LHCN-M2 (cell line): ENCODE measurements at regions not wholly inside any gene's neighbourhood (a gene's known extent, or its start where the extent isn't known, plus 50 kb on each side); places are given as distances from the start of the nearest gene placed in this dataset.
"Not testable (repeated sequence)": the region's sequence is repeated elsewhere in the genome, so short reads cannot be mapped to it uniquely, and the experiment has no call there.

Source experiments
- DNase-seq: peaks from one replicate; pipeline ENCODE4 v3.0.0-alpha.2; 2012; ENCODE audit warnings: low read depth

- no peak for DNase-seq
These were observed 51.2 kb upstream of the PRR5 start for GRCh38 chr22:44650806-44651205.

GRCh38 chr22:44648821-44649565 is 53.0 kb upstream of the PRR5 start:
- DNase-seq: peak; percentile 64

GRCh38 chr22:44648085-44648820 is 53.8 kb upstream of the PRR5 start:
- DNase-seq: peak; percentile 22

- DNase-seq: no peak
These were observed 54.9 kb upstream of the PRR5 start for GRCh38 chr22:44647141-44647540.

GRCh38 chr22:44646668-44647067 is 55.3 kb upstream of the PRR5 start:
- no peak for DNase-seq

- DNase-seq: no peak
These were observed 55.9 kb upstream of the PRR5 start for GRCh38 chr22:44646141-44646540.

GRCh38 chr22:44645531-44645930 is 56.5 kb upstream of the PRR5 start:
- no peak for DNase-seq

GRCh38 chr22:44645083-44645482 is 56.9 kb upstream of the PRR5 start:
- DNase-seq: no peak

- DNase-seq: not testable (repeated sequence)
These were observed 58.4 kb upstream of the PRR5 start for GRCh38 chr22:44643526-44644101.

GRCh38 chr22:44642096-44642644 is 59.8 kb upstream of the PRR5 start:
- DNase-seq: no peak

- DNase-seq: no peak
These were observed 61.3 kb upstream of the PRR5 start for GRCh38 chr22:44640618-44641155.

- no peak for DNase-seq
These were observed 62.0 kb upstream of the PRR5 start for GRCh38 chr22:44639891-44640617.

- DNase-seq: no peak
These were observed 62.8 kb upstream of the PRR5 start for GRCh38 chr22:44638971-44639760.

- not testable (repeated sequence) for DNase-seq
These were observed 65.3 kb upstream of the PRR5 start for GRCh38 chr22:44636502-44637206.

GRCh38 chr22:44635567-44635966 is 66.4 kb upstream of the PRR5 start:
- DNase-seq: not testable (repeated sequence)

GRCh38 chr22:44634426-44635321 is 67.3 kb upstream of the PRR5 start:
- no peak for DNase-seq

- DNase-seq: no peak
These were observed 68.4 kb upstream of the PRR5 start for GRCh38 chr22:44633647-44634046.

GRCh38 chr22:44632541-44633396 is 69.2 kb upstream of the PRR5 start:
- DNase-seq: no peak
